GM20000 (cell line): ENCODE measurements at regions not wholly inside any gene's neighbourhood (a gene's known extent, or its start where the extent isn't known, plus 50 kb on each side); places are given as distances from the start of the nearest gene placed in this dataset.

Experiments used
- DNase-seq: peaks from one replicate; pipeline ENCODE4 v3.0.0; 2012; ENCODE audit warnings: low spot score
- TF ChIP-seq, protein P1 (sequence below): IDR thresholded peaks from 2 replicates; pipeline ENCODE4 v1.5.1; 2012; ENCODE audit warnings: mild to moderate bottlenecking, control low read depth; ENCODE audit errors: extremely low read depth, missing control alignments

DNA sequence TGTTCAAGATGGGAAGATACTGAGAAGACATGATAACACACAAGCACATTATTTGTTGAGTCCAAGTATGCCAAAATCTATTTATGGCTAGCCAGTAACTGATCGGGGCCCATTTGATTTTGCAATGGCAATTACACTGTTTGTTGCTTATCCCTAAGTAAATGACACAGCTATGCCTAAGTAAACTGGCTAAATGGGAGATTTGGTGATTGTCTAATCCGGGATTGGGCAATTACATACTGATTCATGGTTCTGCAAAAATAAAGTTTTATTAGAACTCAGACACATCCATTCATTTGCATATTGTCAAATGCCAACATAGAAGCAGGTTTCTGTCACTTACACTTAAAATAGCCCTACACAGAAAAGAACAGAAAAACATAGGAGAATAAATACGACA lies 140.2 kb upstream of the TBL1X start:
- TF ChIP-seq, protein P1, sequence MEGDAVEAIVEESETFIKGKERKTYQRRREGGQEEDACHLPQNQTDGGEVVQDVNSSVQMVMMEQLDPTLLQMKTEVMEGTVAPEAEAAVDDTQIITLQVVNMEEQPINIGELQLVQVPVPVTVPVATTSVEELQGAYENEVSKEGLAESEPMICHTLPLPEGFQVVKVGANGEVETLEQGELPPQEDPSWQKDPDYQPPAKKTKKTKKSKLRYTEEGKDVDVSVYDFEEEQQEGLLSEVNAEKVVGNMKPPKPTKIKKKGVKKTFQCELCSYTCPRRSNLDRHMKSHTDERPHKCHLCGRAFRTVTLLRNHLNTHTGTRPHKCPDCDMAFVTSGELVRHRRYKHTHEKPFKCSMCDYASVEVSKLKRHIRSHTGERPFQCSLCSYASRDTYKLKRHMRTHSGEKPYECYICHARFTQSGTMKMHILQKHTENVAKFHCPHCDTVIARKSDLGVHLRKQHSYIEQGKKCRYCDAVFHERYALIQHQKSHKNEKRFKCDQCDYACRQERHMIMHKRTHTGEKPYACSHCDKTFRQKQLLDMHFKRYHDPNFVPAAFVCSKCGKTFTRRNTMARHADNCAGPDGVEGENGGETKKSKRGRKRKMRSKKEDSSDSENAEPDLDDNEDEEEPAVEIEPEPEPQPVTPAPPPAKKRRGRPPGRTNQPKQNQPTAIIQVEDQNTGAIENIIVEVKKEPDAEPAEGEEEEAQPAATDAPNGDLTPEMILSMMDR, result no peak
- DNase-seq, result no peak

DNA sequence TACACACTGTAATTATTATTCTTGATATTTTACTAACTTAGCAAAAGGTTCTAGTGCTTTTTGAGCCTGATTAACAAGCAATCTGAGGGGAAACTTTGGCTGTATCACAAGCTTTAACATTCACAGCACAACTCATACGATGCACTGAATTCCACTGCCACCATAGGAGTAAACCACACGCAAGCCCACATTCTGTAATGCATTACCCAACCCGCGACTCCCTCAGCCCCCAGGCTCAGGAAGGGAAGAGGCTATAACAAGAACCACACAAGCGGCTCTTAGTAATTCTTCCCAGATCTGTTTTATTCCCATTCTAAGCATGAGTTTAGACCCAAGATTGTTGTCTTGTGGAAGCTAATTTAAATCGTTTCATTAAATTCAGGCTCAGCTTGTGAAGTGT lies 138.5 kb upstream of the TBL1X start:
- TF ChIP-seq, protein P1, result no peak
- DNase-seq, result no peak

DNA sequence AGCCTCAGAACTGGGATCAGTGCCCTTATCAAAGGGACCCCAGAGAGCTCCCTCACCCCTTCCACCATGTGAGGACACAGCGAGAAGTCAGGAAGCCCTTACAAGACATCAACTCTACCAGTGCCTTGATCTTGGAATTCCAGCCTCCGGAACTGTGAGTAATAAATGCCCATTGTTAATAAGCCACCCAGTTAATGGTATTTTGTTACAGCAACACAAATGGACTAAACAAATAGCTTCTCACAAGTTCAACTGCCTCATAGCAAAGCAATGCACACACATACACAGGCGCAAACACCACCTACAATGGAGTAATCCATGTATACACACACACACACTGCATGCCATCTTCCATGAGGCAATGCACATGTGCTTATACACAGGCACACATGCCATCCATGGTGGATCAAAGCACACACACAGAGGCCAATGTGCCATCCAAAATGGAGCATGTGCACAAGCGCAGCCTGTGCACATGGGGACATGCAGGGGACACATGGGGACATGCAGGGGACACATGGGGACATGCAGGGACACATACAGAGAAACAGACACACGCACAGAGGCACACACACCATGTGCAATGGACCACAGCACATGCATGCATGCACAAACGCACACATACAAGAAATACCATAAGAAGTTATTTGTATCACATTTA lies 137.6 kb upstream of the TBL1X start:
- TF ChIP-seq, protein P1, result no peak

DNA sequence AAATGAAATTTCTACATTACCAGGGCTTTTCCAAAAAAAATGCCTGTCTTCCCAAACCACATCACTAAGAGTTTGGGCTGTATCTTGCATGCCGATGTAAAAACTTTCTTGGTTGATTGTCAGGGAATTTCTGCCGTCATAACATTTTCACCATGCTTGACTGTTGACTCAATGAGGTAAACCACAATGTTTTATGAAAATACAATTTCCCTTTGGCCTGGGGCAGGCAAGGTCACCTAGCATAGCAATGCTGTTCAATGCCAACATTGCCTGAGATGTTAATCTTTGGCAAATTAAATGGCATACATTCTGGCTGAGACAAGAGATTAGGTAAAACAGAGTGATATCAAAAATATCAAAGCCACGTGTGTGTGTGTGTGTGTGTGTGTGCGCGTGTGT lies 137.1 kb upstream of the TBL1X start:
- DNase-seq, result no peak

More for the DNA sequence above, 137.6 kb upstream of the TBL1X start:
- DNase-seq, result no peak

DNA sequence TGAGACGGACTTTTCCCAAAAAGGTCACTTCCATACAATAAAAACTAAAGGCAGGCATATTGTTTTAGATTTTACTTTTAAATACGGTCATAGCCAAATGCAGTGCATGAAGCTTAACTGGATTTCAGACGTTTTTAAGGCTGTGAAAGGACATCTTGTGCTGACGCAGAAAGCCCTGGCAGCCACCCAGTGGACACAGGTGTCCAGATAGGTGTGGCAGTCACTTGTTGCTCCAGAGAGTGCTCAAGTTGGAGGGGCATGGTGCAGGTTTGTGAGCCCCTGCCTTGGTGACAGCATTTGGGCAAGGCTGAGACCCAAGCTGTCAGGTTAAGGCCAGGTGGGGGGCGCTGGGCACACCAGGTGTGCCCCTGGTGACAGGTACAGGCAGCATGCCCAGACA lies 135.8 kb upstream of the TBL1X start:
- no peak for DNase-seq
- TF ChIP-seq, protein P1, result no peak

More for the DNA sequence above, 137.1 kb upstream of the TBL1X start:
- TF ChIP-seq, protein P1, result no peak

DNA sequence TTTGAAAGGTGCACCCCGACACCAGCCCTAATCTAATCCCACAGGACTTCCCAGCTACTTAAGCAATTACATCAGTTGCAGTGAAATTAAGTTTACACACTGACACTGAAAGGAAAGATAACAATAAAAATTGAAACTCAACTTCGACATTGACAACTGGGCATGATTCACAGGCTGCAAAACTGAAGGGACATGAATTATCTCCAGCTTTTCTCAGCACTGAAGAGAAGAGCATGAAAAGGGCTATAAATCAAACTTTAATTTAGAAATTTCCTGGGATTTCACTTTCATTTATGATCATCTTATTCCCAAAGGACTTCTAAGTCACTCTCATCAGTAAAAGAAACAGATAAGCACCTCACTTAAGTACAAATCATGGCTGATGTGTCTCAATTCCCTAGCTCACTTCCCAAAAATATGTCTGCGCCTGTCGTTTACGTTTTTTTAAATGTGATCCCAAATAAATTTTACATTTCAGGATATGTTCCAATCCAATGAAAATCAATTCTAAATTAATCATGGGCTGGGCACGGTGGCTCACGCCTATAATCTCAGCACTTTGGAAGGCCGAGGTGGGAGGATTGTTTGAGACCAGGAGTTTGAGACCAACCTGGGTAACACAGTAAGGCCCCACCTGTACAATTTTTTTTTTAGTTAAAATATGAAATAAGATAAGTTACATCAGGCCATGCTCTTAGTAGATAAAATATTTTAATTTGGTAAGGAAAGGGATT lies 134.4 kb upstream of the TBL1X start:
- TF ChIP-seq, protein P1, result no peak

DNA sequence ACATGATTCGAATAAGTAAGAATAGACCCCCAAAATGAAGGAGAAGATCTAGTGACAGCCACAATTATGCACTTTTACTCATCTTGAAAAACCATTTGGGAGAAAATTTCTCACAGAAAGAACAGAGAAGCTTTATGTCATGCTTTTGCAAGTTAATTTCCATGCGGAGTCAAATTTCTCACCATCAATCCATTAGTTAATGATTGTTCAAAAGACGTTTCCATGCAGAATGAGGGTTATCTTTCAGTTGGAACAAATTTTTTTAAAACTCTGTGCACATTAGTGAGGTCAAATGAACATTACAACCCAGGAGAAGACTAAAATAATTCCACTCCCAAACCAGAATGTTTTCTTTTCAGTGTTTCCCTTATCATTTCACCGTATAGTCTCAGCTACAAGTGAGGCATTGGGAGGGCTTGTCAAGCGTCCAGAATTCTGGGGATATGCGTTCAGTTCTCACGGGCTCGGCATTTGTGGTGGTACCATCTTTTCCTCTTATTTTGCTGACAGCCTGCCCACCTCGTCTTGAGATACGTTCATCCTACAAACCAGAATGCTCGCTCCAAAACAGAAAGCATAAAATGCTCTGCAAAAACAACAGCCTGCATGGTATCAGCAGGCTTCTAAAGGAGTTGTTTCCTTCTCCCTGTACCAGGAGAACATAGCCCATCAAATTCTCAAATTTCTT lies 130.8 kb upstream of the TBL1X start:
- no peak for DNase-seq
- TF ChIP-seq, protein P1, result no peak

More for the DNA sequence above, 134.4 kb upstream of the TBL1X start:
- no peak for DNase-seq
